Neural progenitor cell (in vitro differentiated cells): ENCODE measurements at regions not wholly inside any gene's neighbourhood (a gene's known extent, or its start where the extent isn't known, plus 50 kb on each side); places are given as distances from the start of the nearest gene placed in this dataset.

Source experiments
- CTCF ChIP-seq: fragments of 200-600 bp; sonication (generic); IDR thresholded peaks from 2 replicates; pipeline ENCODE4 v1.5.1; 2017; ENCODE audit warnings: antibody characterized with exemption, mild to moderate bottlenecking
- EZH2phosphoT487 ChIP-seq: fragments of 200-600 bp; sonication (generic); IDR thresholded peaks from 2 replicates; pipeline ENCODE4 v1.6.1; 2017; ENCODE audit warnings: antibody characterized with exemption

- TF ChIP-seq CTCF (no peak), EZH2phosphoT487 (no peak)
Observed at GRCh38 chr4:110680265-110680664, 57.4 kb upstream of the PITX2 start.
